GM18505 (cell line): ENCODE measurements at regions not wholly inside any gene's neighbourhood (a gene's known extent, or its start where the extent isn't known, plus 50 kb on each side); places are given as distances from the start of the nearest gene placed in this dataset.

ENCODE experiments used
- ATAC-seq: cut with Tn5 transposase; IDR thresholded peaks from one replicate; pipeline ENCODE4 v1.9.1; 2021; ENCODE audit not compliant: unreplicated experiment
- POLR2A ChIP-seq: IDR thresholded peaks from 4 replicates; pipeline ENCODE4 v1.6.1; 2011; ENCODE audit warnings: borderline replicate concordance; ENCODE audit not compliant: insufficient read depth, insufficient read length; ENCODE audit errors: extremely low read depth

GRCh38 chr6:112560651-112561050 is 213.5 kb downstream of the RFPL4B start:
- ATAC-seq: no peak
- no peak for TF ChIP-seq POLR2A

- no peak for ATAC-seq
- TF ChIP-seq POLR2A: no peak
Observed at GRCh38 chr6:112562301-112563231, 215.4 kb downstream of the RFPL4B start.

DNA sequence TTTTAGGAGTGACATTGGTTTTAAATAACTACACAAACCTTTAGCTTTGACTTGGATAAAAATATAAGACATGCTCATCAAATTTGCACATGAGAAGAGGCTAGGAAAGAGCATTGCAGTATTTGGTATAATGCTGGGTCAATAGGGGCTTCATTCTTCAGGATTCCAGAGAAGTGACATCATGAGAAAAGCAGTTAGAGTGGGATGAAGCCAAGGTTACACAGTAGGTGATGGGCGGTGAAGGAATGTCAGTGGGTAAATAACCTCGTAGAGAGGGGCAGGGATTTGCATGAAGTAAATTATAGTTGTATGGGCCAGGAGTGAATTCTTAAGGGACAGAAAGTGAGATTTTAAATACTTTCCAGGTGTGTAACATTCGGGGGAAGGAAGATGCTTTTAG is 216.2 kb downstream of the RFPL4B start:
- ATAC-seq: no peak
- no peak for TF ChIP-seq POLR2A

- no peak for TF ChIP-seq POLR2A
- no peak for ATAC-seq
Observed at GRCh38 chr6:112568066-112568465, 220.9 kb downstream of the RFPL4B start.

DNA sequence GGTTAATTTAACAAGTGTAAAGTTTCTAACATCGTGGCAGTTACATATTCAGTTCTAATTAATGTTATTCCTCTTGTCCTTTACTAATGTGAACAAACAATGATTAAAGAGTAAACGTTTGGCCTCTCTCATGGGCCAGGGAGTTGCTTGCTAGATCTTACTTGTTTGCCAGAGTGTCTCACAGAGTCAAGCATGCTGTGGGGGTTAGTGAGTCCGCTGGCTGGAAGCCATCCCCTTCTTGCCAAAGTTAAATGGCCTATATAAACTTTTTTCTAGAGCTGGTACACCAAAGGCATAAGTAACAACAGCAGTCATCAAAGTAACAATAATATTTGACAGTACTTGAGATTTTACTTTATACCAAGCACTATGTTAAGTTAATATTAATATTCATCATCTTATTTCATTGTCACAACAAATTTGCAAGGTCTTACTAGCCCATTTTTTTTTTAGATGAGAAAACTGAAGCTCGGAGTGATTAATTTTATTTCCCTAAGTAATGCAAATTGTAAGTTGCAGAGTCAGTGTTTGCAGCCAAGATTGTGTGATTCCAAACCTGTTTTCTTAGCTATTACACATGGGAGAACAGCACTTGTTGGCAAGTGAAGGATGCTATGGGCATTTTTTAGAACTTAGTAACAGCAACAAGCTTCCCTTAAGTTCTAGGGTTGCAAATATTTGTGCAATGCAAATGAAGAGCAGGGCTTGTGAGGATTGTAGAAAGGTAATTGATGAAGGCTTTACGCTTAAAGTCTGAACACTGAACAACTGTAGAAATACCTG is 224.5 kb downstream of the RFPL4B start:
- no peak for ATAC-seq
- TF ChIP-seq POLR2A: no peak

DNA sequence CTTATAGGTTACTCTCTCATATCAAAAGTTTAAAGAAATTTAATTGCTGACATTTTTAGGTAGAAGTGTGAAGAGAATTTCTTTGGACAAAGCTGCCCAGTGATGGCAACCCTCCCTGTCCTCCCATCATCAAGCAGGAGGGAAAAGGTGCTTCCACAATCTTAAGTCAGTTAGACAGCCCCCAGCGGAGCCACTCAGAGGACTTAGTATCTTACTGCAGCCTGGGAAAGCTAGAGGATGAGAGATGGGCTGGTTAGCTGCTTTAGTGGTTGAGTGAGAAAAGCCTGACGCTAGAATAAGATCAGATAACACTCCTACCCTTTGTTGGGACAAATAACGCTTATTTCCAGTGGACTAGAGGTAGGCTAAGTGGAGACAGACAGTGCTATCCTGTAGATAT is 227.1 kb downstream of the RFPL4B start:
- no peak for TF ChIP-seq POLR2A
- ATAC-seq: no peak

DNA sequence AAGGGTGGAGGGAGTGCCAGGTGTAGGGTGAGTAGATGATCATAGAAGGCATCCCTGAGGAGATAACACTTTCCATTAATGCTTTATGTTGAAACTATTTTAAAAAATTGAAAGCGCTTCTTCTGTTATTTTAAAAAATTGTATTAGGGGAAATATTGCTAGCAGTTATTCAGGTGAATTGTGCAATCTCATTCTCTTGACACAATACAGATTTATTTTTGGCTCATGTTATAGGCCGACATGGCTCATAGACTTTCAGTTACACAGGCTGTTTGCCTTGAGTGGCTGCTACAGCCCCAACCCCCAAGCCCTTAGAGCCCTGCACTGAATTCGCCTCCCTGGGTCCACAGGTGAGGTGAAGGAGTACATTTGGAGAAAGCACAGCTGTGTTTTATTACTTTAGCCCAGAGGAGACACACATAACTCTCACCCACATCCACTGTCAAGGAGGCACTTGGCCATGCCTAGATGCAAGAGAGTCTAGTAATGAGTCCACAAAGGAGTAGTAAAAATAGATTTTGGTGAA is 228.2 kb downstream of the RFPL4B start:
- ATAC-seq: no peak
- TF ChIP-seq POLR2A: no peak

DNA sequence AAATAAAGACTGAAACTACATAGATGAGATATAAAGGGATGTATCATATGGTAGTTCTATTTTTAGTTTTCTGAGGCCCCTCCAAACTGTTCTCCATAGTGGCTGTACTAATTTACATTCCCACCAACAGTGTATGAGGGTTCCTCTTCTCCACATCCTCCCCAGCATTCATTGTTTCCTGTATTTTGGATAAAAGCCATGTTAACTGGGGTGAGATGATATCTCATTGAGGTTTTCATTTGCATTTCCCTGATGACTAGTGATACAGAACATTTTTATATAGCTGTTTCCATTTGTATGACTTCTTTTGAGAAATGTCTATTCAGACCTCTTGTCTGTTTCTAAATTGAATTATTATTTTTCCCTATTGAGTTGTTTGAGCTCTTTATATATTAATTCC is 229.3 kb downstream of the RFPL4B start:
- no peak for ATAC-seq
- TF ChIP-seq POLR2A: no peak

DNA sequence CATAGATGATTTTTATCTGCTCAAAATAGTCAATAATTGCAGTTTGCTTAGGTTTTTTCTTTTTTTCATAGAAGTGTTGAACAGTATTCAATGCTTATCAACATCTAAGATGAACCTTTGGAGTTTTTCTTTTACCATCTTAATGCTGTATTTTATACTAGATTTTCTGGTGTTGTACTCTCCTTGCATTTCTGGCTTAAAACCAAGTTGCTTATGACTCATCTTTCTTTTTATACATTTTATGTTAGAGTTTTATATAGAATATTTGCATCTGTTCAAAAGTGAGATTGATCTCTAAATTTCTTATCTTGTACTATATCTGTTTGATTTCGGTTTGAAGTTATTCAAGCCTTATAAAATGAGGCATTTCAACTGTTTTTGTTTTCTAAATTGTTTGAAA is 232.5 kb downstream of the RFPL4B start:
- no peak for ATAC-seq
- no peak for TF ChIP-seq POLR2A

GRCh38 chr6:112581015-112581414 is 233.9 kb downstream of the RFPL4B start:
- ATAC-seq: no peak
- no peak for TF ChIP-seq POLR2A

DNA sequence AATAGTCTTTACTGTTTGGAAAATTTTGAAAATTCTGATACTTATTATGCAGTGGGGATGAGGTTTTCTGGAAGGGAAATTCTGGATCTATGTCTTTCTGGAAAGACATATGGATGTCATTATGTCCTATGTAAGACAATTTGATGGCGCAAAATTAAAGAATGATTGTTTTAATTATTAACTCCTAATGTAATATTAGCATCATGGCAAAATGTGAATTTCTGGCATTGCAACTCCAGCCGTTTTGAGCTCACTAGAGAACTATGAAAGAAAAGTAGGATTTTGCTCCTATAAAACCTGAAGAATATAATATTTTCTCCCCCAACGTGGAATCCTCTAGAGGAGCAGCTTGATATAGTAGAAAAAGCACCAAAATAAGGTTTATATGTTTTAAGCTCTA is 243.2 kb downstream of the RFPL4B start:
- TF ChIP-seq POLR2A: no peak
- no peak for ATAC-seq

DNA sequence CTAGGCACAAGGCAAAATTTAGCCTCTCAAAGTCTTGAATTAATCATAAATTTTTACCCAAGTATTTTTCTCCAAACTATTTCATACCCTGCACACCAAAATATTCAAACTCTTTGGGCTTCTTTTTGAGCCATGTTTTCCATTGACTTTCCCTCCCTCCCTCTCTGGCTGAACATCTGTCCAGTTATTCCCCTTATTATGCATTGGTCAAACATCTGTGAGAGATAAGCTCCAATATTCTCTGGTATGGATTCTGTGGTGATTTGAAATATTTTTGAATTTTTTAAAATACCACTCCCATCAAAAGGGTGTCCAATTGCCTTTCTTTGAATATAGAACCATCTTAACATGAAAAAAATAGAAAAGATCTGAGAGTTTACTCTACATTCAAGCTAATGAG is 244.2 kb downstream of the RFPL4B start:
- no peak for ATAC-seq
- TF ChIP-seq POLR2A: no peak

GRCh38 chr6:112592159-112592558 is 245.0 kb downstream of the RFPL4B start:
- no peak for TF ChIP-seq POLR2A

DNA sequence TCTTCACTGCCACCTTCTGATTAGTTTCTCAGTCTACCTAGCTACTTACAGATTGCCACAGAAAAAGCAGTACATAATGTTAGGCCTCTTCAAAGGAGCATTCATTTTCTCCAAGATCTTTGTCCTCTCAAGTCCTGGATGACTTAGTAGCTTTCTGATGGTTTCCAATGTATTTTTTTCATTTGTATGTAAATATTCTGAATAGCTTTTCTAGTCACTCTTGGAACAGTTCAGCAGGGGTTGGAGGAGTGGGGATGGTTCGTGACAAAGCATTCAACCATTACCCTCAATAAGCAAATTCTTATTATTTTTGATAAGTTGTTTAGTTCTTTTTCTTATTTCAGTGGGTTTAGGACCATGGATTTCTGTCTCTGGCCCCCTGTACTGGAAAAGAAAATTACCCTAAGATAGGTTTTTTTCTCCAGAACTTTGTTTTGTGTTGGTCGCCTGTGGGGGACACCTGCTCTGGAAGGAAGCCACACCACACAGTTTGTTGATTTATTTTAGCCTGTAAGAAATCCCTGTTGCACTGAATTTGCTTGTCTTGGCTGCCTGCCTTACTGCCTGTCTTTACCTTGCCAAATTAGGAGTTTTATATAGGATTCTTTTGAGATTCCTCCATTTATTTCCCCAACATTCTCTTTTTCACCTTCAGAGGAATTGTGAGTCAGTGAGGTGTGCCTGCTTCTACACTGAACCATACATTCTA is 247.9 kb downstream of the RFPL4B start:
- no peak for TF ChIP-seq POLR2A
- no peak for ATAC-seq

More at GRCh38 chr6:112592159-112592558, 245.0 kb downstream of the RFPL4B start:
- no peak for ATAC-seq

- no peak for ATAC-seq
- no peak for TF ChIP-seq POLR2A
Observed at GRCh38 chr6:112595841-112596240, 248.7 kb downstream of the RFPL4B start.
